ENCODE measurements at regions not wholly inside any gene's neighbourhood (a gene's known extent, or its start where the extent isn't known, plus 50 kb on each side); places are given as distances from the start of the nearest gene placed in this dataset.

DNA sequence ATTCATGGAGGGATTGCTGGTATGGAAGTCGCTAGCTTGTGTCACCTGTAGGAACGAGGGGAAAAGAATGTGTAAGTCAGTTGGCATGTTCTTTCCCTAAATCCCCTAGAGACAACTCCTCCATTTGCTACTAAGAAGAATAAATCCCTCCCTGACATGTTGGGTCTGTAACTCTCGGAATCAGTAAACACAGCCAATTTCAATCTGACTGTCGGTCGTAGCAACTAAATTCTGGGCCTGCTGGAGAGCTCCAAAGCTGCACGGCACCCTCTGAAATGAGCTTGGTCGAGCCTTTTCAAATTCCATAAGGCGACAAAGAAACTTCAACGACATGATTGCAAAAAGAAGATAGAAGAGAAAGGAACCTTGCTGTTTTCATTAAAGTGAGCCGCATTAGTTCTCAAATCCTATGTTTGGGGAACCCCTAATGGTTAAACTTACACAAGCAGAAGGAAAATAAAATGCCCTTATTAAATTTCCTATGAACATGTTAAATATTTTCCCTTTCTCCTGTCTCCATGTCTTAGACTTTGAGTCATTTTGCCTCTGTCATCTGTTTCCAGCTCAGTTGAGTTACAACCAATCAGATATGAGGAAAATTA lies 735.8 kb upstream of the WWC1 start:
- TF ChIP-seq Cebpa-rat (IDR thresholded peaks at IDR 0.05), result no peak
- Histone ChIP-seq H3K27me3 (no peaks in the 10 kb centered on the region), H3K27ac (no peak overlapping the region), H3K36me3 (no peaks in the 10 kb centered on the region), H3K4me2 (no peak overlapping the region), H3K4me3 (no peak overlapping the region), H3K9ac (no peak overlapping the region), H4K20me1 (no peaks in the 10 kb centered on the region), H3K4me1 (peaks cover 20% of the 10 kb centered on the region), H3K9me3 (peaks cover 18% of the 10 kb centered on the region)

DNA sequence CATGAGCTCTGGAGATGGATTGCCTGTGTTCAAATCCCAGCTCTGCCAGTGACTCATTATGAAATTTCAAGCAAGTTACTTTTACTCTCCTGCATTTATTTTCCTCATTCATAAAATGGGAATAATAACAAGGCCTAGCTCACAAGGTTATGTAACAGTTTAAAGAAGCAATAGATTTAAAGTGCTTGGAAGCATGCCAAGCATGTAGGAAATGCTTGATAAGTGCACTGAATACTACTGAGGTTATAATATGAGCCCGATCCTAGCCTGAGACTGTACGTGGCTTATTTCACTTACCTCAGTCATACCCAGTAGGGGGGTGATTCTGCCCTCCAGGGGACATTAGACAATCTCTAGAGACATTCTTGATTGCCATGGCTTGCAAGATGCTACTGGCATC lies 734.1 kb upstream of the WWC1 start:
- H3K27ac ChIP-seq, result no peak overlapping the region
- H3K36me3 ChIP-seq, result no peaks in the 10 kb centered on the region
- no peak overlapping the region for H3K9ac ChIP-seq
- H3K4me3 ChIP-seq, result no peak overlapping the region
- no peak overlapping the region for H3K4me2 ChIP-seq
- no peak for TF ChIP-seq Cebpa-rat (IDR thresholded peaks at IDR 0.05)
- H4K20me1 ChIP-seq, result no peaks in the 10 kb centered on the region
- H3K9me3 ChIP-seq, result peaks cover 25% of the 10 kb centered on the region
- H3K27me3 ChIP-seq, result no peaks in the 10 kb centered on the region
- H3K4me1 ChIP-seq, result peaks cover 20% of the 10 kb centered on the region

DNA sequence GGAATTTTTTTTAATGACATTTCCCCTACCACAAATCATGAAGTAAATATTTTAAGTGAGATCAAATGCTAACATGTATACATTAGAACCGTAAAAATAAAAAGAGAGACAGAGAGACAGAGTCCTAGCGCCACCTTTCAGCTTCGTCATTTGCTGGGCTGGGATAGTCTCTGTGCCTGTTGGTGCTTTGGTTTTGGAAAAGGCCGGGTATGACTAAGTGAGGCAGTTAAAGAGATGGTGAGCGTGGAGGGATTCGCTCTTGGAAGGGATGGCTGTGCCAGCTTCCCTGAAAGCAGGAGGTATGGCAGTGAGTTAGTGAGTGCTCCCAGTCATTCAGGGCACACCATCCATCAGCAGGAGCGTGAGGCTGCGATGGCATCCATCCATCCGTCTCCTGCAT lies 729.6 kb upstream of the WWC1 start:
- H3K9me3 ChIP-seq, result peaks cover 47% of the 10 kb centered on the region
- no peak overlapping the region for H3K4me3 ChIP-seq
- no peaks in the 10 kb centered on the region for H3K27me3 ChIP-seq
- H3K27ac ChIP-seq, result no peak overlapping the region
- no peaks in the 10 kb centered on the region for H4K20me1 ChIP-seq
- H3K4me2 ChIP-seq, result no peak overlapping the region
- no peak for TF ChIP-seq Cebpa-rat (IDR thresholded peaks at IDR 0.05)
- peaks cover 6% of the 10 kb centered on the region for H3K4me1 ChIP-seq
- no peaks in the 10 kb centered on the region for H3K36me3 ChIP-seq
- no peak overlapping the region for H3K9ac ChIP-seq

DNA sequence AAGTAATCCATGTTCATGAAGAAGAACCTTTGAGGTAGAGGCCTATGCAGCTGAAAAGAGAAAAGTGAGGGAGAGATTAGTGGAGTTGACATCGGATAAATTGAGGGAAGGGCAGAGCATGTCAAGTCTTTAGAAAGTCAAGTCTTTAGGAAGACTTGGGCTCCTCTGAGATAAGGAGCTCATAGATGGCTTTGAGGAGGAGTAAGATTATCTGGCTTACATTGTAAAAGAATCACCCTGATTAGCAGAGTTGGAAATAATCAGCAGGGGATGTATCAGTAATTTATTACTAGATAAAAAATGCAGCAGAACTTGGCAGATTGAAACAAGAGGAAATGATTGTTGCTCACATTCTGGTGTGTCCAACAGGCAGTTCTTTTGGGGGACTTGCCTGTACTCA lies 727.2 kb upstream of the WWC1 start:
- H3K27ac ChIP-seq, result no peak overlapping the region
- H3K36me3 ChIP-seq, result no peaks in the 10 kb centered on the region
- no peaks in the 10 kb centered on the region for H4K20me1 ChIP-seq
- H3K9ac ChIP-seq, result no peak overlapping the region
- H3K9me3 ChIP-seq, result peaks cover 36% of the 10 kb centered on the region; the same call in 1 of the 2 replicates
- H3K27me3 ChIP-seq, result no peaks in the 10 kb centered on the region
- no peaks in the 10 kb centered on the region for H3K4me1 ChIP-seq
- no peak overlapping the region for H3K4me3 ChIP-seq
- TF ChIP-seq Cebpa-rat (IDR thresholded peaks at IDR 0.05), result no peak
- no peak overlapping the region for H3K4me2 ChIP-seq

DNA sequence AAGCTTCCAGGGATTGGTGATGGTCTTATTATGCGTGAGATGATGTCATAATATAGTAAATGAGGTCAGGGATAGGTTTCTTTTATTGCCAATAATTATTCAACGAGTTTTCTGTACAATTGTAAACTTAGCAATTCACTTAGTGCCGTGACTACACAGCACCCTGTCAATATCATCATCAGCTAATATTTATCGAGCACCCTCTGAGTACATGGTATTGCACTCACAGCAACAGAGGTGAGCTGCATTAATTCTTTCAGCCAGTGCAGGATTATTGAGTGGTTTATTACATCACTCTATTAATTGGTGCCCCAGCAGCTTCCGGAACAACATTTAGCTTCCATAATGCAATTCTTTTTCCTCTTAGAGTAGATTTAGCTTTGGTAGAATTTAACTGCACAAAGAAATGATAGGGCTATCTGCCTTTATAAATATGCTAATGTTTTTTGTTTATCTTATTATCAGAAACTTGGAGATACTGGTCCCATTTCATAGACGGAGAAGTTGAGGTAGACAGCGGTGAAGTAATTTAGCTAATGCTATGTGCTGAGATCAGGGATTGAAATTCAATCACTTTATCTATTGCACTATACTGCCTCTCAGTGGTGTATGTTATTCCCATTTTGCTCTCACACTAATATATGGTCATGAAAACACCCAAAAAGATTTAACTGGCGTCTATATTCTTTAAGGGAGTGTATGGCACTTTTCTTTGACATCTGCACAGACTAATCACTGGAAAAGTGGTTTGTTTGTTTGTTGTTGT lies 726.1 kb upstream of the WWC1 start:
- H3K36me3 ChIP-seq, result no peaks in the 10 kb centered on the region
- no peaks in the 10 kb centered on the region for H3K27me3 ChIP-seq
- no peaks in the 10 kb centered on the region for H4K20me1 ChIP-seq
- peaks cover 30% of the 10 kb centered on the region; the same call in 1 of the 2 replicates for H3K9me3 ChIP-seq
- no peak overlapping the region for H3K4me2 ChIP-seq
- H3K4me3 ChIP-seq, result no peak overlapping the region
- no peak overlapping the region for H3K27ac ChIP-seq
- TF ChIP-seq Cebpa-rat (IDR thresholded peaks at IDR 0.05), result no peak
- no peaks in the 10 kb centered on the region for H3K4me1 ChIP-seq
- no peak overlapping the region for H3K9ac ChIP-seq

DNA sequence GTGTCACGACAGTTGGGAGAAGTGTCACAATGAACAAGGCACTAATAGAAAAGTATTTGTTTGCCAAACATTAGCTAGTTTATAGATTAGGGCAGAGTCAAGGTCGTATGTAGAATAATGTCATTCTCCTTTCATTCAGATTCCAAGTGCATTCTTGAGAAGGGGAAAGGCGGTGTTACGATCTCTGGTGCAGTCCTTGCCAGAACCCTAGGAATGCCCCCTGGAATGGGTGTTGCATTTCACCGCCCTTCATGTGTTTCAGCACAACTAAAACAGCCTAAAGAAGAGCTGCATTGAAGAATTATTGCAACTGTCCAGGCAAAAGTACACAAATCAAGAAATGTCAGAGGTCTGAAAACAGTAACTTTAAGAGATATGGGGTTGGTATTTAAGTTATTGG lies 721.0 kb upstream of the WWC1 start:
- Histone ChIP-seq H3K27me3 (peaks cover 26% of the 10 kb centered on the region), H4K20me1 (no peaks in the 10 kb centered on the region), H3K27ac (no peak overlapping the region), H3K9me3 (no peaks in the 10 kb centered on the region), H3K36me3 (no peaks in the 10 kb centered on the region), H3K4me2 (no peak overlapping the region), H3K9ac (no peak overlapping the region), H3K4me1 (peaks cover 22% of the 10 kb centered on the region), H3K4me3 (no peak overlapping the region)
- no peak for TF ChIP-seq Cebpa-rat (IDR thresholded peaks at IDR 0.05)

DNA sequence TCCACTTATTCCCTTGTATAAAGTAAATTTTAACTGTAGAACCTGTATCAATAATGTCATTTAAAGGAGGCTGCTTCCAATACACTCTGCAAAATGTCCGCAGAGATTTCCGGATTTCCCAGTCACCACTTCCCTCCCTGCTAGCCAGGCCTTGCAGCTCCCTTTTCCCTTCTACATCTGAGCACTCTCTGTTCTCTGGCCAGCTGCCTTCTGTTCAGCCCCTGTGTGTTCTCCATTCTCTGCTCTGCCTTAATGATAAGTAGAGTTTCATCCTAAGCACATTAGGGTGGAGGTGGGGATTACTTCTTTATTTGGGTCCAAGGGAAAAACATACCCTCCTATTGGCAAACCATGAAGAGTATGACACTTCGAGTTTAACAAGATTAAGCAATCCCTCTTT lies 719.6 kb upstream of the WWC1 start:
- peaks cover 31% of the 10 kb centered on the region for H3K27me3 ChIP-seq
- H3K36me3 ChIP-seq, result no peaks in the 10 kb centered on the region
- H3K4me2 ChIP-seq, result peak overlapping the region; percentile 87
- H3K9ac ChIP-seq, result peak overlapping the region; percentile 79; the same call in 1 of the 2 replicates
- peaks cover 22% of the 10 kb centered on the region for H3K4me1 ChIP-seq
- H3K9me3 ChIP-seq, result no peaks in the 10 kb centered on the region
- no peak for TF ChIP-seq Cebpa-rat (IDR thresholded peaks at IDR 0.05)
- no peak overlapping the region; the same call in 1 of the 2 replicates for H3K27ac ChIP-seq
- no peak overlapping the region for H3K4me3 ChIP-seq
- no peaks in the 10 kb centered on the region for H4K20me1 ChIP-seq

DNA sequence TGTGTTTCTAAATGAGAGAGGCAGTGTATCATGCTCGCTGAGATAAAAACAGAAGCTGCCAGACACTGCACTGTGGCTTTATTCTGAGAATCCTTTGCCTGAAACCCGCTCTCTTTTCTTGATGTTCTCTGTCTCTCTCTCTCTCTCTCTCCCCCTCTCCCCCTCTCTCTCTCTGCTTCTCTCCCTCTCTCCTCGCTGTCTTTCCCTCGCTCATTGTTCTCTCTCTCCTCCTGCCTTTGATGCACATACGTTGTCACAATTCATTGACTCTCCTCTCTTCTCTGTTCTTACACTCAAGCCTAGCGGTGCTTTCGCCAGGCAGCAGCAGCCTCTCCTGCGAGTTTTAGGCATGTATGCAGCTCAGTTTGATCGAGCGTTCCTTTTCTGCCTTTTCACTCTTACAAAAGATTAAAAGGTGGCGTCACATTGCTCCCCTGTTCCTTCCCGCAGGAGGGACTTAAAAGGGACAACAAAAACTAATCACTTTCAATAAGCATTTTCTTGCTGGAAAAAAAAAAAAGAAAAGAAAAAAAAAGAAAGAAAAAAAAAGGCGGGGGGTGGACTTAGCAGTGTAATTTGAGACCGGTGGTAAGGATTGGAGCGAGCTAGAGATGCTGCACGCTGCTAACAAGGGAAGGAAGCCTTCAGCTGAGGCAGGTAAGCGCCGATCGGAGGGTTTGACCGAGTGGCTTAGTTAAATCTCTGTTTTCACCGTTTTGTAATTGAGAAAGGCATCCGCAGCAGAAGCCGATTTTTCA lies 717.9 kb upstream of the WWC1 start:
- no peak for TF ChIP-seq Cebpa-rat (IDR thresholded peaks at IDR 0.05)
- H3K27me3 ChIP-seq, result peaks cover 31% of the 10 kb centered on the region
- peak overlapping the region; percentile 79 for H3K9ac ChIP-seq
- no peaks in the 10 kb centered on the region for H4K20me1 ChIP-seq
- H3K4me3 ChIP-seq, result peak overlapping the region; percentile 73
- no peaks in the 10 kb centered on the region for H3K9me3 ChIP-seq
- H3K4me2 ChIP-seq, result peak overlapping the region; percentile 87
- H3K27ac ChIP-seq, result peak overlapping the region; percentile 81
- peaks cover 37% of the 10 kb centered on the region for H3K4me1 ChIP-seq
- H3K36me3 ChIP-seq, result no peaks in the 10 kb centered on the region; the same call in 1 of the 2 replicates

DNA sequence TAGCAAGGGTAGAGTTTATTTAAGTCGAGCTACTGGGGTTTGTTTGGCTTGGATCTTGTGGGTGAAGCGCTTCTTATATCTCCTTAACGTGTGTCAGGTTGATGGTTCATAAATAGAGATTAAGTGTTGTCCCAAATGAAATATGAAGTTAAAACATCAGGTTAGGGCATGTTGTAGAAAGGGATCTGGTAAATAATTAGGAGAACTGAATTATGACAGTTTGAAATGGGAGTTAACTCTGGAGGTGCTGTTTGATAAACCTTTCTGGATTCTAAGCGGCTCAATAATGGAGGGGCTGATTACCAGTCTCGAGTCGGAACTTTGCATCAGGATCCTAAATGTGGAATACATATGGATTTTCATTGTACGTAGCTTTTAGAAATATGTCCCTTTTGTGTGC lies 717.0 kb upstream of the WWC1 start:
- Histone ChIP-seq H3K9me3 (no peaks in the 10 kb centered on the region), H3K4me2 (peak overlapping the region; percentile 87), H3K4me3 (peak overlapping the region; percentile 73), H3K27me3 (peaks cover 31% of the 10 kb centered on the region), H3K4me1 (peaks cover 46% of the 10 kb centered on the region), H3K36me3 (peaks cover 8% of the 10 kb centered on the region; the same call in 1 of the 2 replicates), H4K20me1 (peaks cover 7% of the 10 kb centered on the region; the same call in 1 of the 2 replicates), H3K27ac (peak overlapping the region; percentile 81), H3K9ac (peak overlapping the region; percentile 79)
- TF ChIP-seq Cebpa-rat (IDR thresholded peaks at IDR 0.05), result no peak

DNA sequence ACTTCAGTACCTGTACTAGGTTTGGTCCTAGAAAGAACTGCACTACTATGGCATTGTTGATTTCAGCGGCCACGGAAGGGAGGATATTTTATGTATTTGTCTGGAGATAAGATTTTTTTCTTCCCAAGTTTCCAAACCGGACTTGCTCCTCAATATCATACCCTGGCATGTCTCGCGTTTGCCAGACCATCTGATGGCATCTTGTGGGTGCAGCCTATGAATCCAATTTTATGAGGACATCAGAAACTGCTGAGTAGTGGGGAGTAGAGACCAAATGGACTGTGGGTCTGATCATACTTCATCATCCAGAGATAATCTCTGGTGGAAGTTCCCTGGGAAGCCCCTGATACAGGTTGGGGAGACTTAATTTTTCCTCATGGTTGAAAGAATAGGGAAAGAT lies 716.1 kb upstream of the WWC1 start:
- Histone ChIP-seq H3K9ac (peak overlapping the region; percentile 79), H3K4me3 (peak overlapping the region; percentile 73), H3K4me2 (peak overlapping the region; percentile 87), H3K4me1 (peaks cover 55% of the 10 kb centered on the region), H3K36me3 (peaks cover 12% of the 10 kb centered on the region; the same call in 1 of the 2 replicates), H3K9me3 (no peaks in the 10 kb centered on the region), H3K27ac (peak overlapping the region; percentile 81), H3K27me3 (peaks cover 31% of the 10 kb centered on the region), H4K20me1 (peaks cover 16% of the 10 kb centered on the region; the same call in 1 of the 2 replicates)
- TF ChIP-seq Cebpa-rat (IDR thresholded peaks at IDR 0.05), result no peak
